ENCODE measurements at regions not wholly inside any gene's neighbourhood (a gene's known extent, or its start where the extent isn't known, plus 50 kb on each side); places are given as distances from the start of the nearest gene placed in this dataset.

DNA sequence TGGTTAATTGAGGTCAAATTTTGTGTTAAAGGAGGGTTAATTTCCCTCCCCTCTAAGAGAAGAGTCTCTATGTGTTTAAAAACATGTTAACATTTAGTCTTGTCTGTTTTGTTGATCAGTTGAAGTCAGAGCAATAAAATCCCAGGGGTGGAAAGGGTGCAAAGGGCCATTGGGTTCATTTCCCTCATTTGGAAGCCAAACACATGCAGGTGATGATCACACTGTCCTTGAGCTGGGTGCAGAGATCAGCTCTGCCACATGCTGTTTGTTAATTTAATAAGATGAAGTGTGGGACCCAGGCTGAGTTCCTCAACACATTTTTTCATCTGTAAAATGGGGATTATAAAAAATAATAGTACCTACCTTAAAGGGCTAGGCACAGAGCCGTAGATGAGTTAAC lies 260.9 kb downstream of the LPIN1 start:
- POLR2A ChIA-PET: no interaction called here
- DNase-seq (ENCODE audit: low read depth in 1 of 2, low spot score in 1 of 2) (no peak), ATAC-seq (no peak), FAIRE-seq (no peak)
- WGBS (ENCODE audit: missing lambda C conversion rate): 74% methylated on average over 1 of the region's 1 CpG
- Histone ChIP-seq H3K4me2 (no peak overlapping the region), H3K9me3 (no peaks in the 10 kb centered on the region), H3K4me1 (peaks cover 12% of the 10 kb centered on the region; the same call in 1 of the 3 replicates), H3K4me3 (no peak overlapping the region), H3K27ac (no peak overlapping the region)
- TF ChIP-seq KDM1A (IDR thresholded peaks at IDR 0.05; ENCODE audit: low read depth) (no peak), CHD2 (IDR thresholded peaks at IDR 0.05; ENCODE audit: low read length, partially characterized antibody) (no peak), TFCP2L1 (CRISPR knock-in tag; IDR thresholded peaks at IDR 0.05) (no peak), RFX5 (IDR thresholded peaks at IDR 0.05) (no peak), KDM5A (IDR thresholded peaks at IDR 0.05) (no peak)
- TF ChIP-seq, protein P1, sequence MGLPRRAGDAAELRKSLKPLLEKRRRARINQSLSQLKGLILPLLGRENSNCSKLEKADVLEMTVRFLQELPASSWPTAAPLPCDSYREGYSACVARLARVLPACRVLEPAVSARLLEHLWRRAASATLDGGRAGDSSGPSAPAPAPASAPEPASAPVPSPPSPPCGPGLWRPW (IDR thresholded peaks at IDR 0.05): no peak
- TF ChIP-seq, protein P2, sequence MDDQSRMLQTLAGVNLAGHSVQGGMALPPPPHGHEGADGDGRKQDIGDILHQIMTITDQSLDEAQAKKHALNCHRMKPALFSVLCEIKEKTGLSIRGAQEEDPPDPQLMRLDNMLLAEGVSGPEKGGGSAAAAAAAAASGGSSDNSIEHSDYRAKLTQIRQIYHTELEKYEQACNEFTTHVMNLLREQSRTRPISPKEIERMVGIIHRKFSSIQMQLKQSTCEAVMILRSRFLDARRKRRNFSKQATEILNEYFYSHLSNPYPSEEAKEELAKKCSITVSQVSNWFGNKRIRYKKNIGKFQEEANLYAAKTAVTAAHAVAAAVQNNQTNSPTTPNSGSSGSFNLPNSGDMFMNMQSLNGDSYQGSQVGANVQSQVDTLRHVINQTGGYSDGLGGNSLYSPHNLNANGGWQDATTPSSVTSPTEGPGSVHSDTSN (IDR thresholded peaks at IDR 0.05): no peak
- TF ChIP-seq, protein P3, sequence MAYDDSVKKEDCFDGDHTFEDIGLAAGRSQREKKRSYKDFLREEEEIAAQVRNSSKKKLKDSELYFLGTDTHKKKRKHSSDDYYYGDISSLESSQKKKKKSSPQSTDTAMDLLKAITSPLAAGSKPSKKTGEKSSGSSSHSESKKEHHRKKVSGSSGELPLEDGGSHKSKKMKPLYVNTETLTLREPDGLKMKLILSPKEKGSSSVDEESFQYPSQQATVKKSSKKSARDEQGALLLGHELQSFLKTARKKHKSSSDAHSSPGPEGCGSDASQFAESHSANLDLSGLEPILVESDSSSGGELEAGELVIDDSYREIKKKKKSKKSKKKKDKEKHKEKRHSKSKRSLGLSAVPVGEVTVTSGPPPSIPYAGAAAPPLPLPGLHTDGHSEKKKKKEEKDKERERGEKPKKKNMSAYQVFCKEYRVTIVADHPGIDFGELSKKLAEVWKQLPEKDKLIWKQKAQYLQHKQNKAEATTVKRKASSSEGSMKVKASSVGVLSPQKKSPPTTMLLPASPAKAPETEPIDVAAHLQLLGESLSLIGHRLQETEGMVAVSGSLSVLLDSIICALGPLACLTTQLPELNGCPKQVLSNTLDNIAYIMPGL (CRISPR knock-in tag; IDR thresholded peaks at IDR 0.05; ENCODE audit: borderline replicate concordance): no peak
- CTCF ChIA-PET: no interaction called here

DNA sequence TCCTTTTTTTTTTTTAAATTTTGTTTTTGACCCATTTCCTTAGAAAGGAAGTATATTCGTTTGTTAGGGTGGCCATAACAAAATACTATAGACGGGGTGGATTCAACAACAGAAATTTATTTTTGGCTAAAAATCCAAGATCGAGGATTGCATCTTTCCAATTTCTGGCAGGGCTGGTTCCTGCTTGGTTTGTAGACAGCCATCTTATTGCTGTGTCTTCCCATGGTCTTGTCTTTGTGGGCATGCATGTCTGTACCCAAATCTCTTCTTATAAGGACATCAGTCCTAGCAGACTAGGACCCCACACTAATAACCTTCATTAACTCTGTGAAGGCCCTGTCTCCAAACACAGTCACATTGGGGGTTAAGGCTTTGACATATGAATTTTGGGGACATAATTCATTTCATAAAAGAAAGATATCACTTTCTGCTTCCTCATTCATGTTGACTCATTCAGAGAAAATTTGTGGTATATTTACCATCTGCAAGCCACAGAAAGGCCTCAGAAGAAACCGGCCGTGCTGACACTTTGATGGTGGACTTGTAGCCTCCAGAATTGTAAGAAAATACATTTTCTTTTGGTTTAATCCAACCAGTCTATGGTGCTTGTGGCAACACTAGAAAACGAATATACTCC lies 262.1 kb downstream of the LPIN1 start:
- DNase-seq (ENCODE audit: low read depth in 1 of 2, low spot score in 1 of 2): peak in 1 of 2 experiments; percentile 29
- 0 out of 6 replicates have a peak, but pooled peaks of 1 of the 2 experiments have one; percentile 42 for ATAC-seq
- WGBS (ENCODE audit: missing lambda C conversion rate): 17% methylated on average over 6 of the region's 6 CpGs
- CTCF ChIA-PET: no interaction called here
- no peak overlapping the region for H3K27ac ChIP-seq
- H3K4me2 ChIP-seq: 0 out of 3 replicates have a peak overlapping the region, but pooled peaks have one; percentile 17
- FAIRE-seq: no peak
- H3K9me3 ChIP-seq: no peaks in the 10 kb centered on the region
- H3K4me3 ChIP-seq: no peak overlapping the region
- POLR2A ChIA-PET: no interaction called here
- H3K4me1 ChIP-seq: peaks cover 12% of the 10 kb centered on the region; the same call in 1 of the 3 replicates
- TF ChIP-seq CHD2 (IDR thresholded peaks at IDR 0.05; ENCODE audit: low read length, partially characterized antibody): no peak
- no peak for TF ChIP-seq EHMT2 (IDR thresholded peaks at IDR 0.05; ENCODE audit: low read depth)
- no peak for TF ChIP-seq BHLHE40 (IDR thresholded peaks at IDR 0.05; ENCODE audit: low read depth, low read length)
- TF ChIP-seq, protein P4, sequence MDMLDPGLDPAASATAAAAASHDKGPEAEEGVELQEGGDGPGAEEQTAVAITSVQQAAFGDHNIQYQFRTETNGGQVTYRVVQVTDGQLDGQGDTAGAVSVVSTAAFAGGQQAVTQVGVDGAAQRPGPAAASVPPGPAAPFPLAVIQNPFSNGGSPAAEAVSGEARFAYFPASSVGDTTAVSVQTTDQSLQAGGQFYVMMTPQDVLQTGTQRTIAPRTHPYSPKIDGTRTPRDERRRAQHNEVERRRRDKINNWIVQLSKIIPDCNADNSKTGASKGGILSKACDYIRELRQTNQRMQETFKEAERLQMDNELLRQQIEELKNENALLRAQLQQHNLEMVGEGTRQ (IDR thresholded peaks at IDR 0.05): no peak
- TF ChIP-seq, protein P5, sequence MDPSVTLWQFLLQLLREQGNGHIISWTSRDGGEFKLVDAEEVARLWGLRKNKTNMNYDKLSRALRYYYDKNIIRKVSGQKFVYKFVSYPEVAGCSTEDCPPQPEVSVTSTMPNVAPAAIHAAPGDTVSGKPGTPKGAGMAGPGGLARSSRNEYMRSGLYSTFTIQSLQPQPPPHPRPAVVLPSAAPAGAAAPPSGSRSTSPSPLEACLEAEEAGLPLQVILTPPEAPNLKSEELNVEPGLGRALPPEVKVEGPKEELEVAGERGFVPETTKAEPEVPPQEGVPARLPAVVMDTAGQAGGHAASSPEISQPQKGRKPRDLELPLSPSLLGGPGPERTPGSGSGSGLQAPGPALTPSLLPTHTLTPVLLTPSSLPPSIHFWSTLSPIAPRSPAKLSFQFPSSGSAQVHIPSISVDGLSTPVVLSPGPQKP (IDR thresholded peaks at IDR 0.05; ENCODE audit: low read depth, low read length): no peak
- TF ChIP-seq NPAS2 (CRISPR knock-in tag; IDR thresholded peaks at IDR 0.05; ENCODE audit: borderline replicate concordance): no peak
- TF ChIP-seq HOXB13 (CRISPR knock-in tag; IDR thresholded peaks at IDR 0.05; ENCODE audit: low read depth): no peak
- TF ChIP-seq HOXB5 (CRISPR knock-in tag; IDR thresholded peaks at IDR 0.05): no peak
- no peak for TF ChIP-seq RNF2 (IDR thresholded peaks at IDR 0.05; ENCODE audit: borderline replicate concordance, low read depth)
- TF ChIP-seq JUN (IDR thresholded peaks at IDR 0.05): no peak
- TF ChIP-seq MAZ (IDR thresholded peaks at IDR 0.05; ENCODE audit: borderline replicate concordance, low read depth, low read length): no peak
- TF ChIP-seq CEBPB (IDR thresholded peaks at IDR 0.05): no peak

Measured in A549 (cell line).